Loucy (cell line): ENCODE measurements at regions not wholly inside any gene's neighbourhood (a gene's known extent, or its start where the extent isn't known, plus 50 kb on each side); places are given as distances from the start of the nearest gene placed in this dataset.

Experiments
- H2AFZ ChIP-seq: fragments of 200-600 bp; sonication (generic); 2 replicates; pipeline ENCODE4 v1.6.0; 2016; ENCODE audit warnings: antibody characterized with exemption, mild to moderate bottlenecking, low read length, moderate library complexity
- H3F3A ChIP-seq: fragments of 200-600 bp; 2 replicates; pipeline ENCODE4 v1.6.0; 2016; ENCODE audit warnings: antibody characterized with exemption, low read depth, mild to moderate bottlenecking
- H3K27me3 ChIP-seq: fragments of 200-600 bp; sonication (generic); 2 replicates; pipeline ENCODE4 v1.6.1; 2014; ENCODE audit warnings: low read length, mild to moderate bottlenecking; ENCODE audit not compliant: insufficient read depth, poor library complexity, severe bottlenecking
- H3K36me3 ChIP-seq: fragments of 200-600 bp; sonication (generic); 2 replicates; pipeline ENCODE4 v1.6.1; 2016; ENCODE audit warnings: low read length; ENCODE audit not compliant: insufficient read depth
- H3K4me1 ChIP-seq: fragments of 200-600 bp; sonication (generic); 2 replicates; pipeline ENCODE4 v1.5.1; 2014; ENCODE audit warnings: low read length, mild to moderate bottlenecking; ENCODE audit not compliant: insufficient read depth, poor library complexity, severe bottlenecking
- H3K4me2 ChIP-seq: fragments of 200-600 bp; sonication (generic); 2 replicates; pipeline ENCODE4 v1.6.0; 2014; ENCODE audit warnings: antibody characterized with exemption, low read length, low read depth, mild to moderate bottlenecking; ENCODE audit not compliant: poor library complexity, severe bottlenecking
- H3K4me3 ChIP-seq: fragments of 200-600 bp; sonication (generic); 2 replicates; pipeline ENCODE4 v1.5.1; 2014; ENCODE audit warnings: low read length, mild to moderate bottlenecking, mixed read lengths; ENCODE audit not compliant: poor library complexity, severe bottlenecking
- H3K79me2 ChIP-seq: fragments of 200-600 bp; sonication (generic); 2 replicates; pipeline ENCODE4 v1.6.1; 2014; ENCODE audit warnings: low read length; ENCODE audit not compliant: insufficient read depth
- H3K9ac ChIP-seq: fragments of 200-600 bp; sonication (generic); 2 replicates; pipeline ENCODE4 v1.6.0; 2014; ENCODE audit warnings: mild to moderate bottlenecking, low read depth, low read length, moderate library complexity; ENCODE audit not compliant: poor library complexity, severe bottlenecking
- H3K9me2 ChIP-seq: fragments of 200-600 bp; sonication (generic); replicated peaks from 2 replicates; pipeline ENCODE4 v1.6.1; 2016; ENCODE audit warnings: low read depth, low read length, mixed read lengths
- H3K9me3 ChIP-seq: fragments of 200-600 bp; sonication (generic); 2 replicates; pipeline ENCODE4 v1.6.1; 2014; ENCODE audit warnings: mild to moderate bottlenecking, antibody characterized with exemption, low read length, low read depth; ENCODE audit not compliant: insufficient read depth
- H4K20me1 ChIP-seq: fragments of 200-600 bp; sonication (generic); 2 replicates; pipeline ENCODE4 v1.6.0; 2014; ENCODE audit warnings: antibody characterized with exemption, low read length, mild to moderate bottlenecking; ENCODE audit not compliant: insufficient read depth, poor library complexity, severe bottlenecking
- EZH2phosphoT487 ChIP-seq: fragments of 200-600 bp; IDR thresholded peaks from 2 replicates; pipeline ENCODE4 v1.6.1; 2018; ENCODE audit warnings: antibody characterized with exemption, mild to moderate bottlenecking, moderate library complexity, borderline replicate concordance
- TF ChIP-seq, protein P1 (sequence below): fragments of 200-600 bp; sonication (generic); conservative IDR thresholded peaks from 2 replicates; pipeline ENCODE4 v1.5.1; 2014; ENCODE audit warnings: mild to moderate bottlenecking, antibody characterized with exemption, low read length

DNA sequence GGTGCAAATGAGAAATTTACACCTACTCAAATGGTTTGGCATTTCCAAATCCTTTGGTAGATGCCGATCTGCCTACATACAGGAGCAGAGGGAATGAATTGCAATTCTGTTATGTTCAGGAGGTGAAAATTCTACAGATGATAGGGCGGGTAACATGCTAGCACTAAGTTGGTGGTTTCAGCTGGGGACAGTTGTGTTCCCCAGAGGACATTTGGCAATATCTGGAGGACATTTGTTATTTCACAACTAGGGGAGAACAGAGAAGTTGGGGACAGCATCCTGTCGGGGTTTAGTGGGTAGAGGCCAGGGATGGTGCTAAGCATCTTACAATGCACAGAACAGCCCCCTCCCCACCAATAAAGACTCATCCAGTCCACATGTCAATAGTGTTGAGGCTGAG lies 96.5 kb upstream of the PUDP start:
- Histone ChIP-seq H3K79me2 (no peaks in the 10 kb centered on the region), H3K4me3 (no peak overlapping the region), H3K9ac (no peak overlapping the region), H3K9me2 (no peaks in the 10 kb centered on the region), H3K36me3 (no peaks in the 10 kb centered on the region), H3K9me3 (no peaks in the 10 kb centered on the region), H3K4me2 (no peak overlapping the region), H2AFZ (no peak overlapping the region), H3K27me3 (no peaks in the 10 kb centered on the region), H4K20me1 (no peaks in the 10 kb centered on the region), H3K4me1 (peaks cover 16% of the 10 kb centered on the region), H3F3A (no peaks in the 10 kb centered on the region)
- no peak for TF ChIP-seq EZH2phosphoT487
- TF ChIP-seq, protein P1, sequence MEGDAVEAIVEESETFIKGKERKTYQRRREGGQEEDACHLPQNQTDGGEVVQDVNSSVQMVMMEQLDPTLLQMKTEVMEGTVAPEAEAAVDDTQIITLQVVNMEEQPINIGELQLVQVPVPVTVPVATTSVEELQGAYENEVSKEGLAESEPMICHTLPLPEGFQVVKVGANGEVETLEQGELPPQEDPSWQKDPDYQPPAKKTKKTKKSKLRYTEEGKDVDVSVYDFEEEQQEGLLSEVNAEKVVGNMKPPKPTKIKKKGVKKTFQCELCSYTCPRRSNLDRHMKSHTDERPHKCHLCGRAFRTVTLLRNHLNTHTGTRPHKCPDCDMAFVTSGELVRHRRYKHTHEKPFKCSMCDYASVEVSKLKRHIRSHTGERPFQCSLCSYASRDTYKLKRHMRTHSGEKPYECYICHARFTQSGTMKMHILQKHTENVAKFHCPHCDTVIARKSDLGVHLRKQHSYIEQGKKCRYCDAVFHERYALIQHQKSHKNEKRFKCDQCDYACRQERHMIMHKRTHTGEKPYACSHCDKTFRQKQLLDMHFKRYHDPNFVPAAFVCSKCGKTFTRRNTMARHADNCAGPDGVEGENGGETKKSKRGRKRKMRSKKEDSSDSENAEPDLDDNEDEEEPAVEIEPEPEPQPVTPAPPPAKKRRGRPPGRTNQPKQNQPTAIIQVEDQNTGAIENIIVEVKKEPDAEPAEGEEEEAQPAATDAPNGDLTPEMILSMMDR, result no peak

DNA sequence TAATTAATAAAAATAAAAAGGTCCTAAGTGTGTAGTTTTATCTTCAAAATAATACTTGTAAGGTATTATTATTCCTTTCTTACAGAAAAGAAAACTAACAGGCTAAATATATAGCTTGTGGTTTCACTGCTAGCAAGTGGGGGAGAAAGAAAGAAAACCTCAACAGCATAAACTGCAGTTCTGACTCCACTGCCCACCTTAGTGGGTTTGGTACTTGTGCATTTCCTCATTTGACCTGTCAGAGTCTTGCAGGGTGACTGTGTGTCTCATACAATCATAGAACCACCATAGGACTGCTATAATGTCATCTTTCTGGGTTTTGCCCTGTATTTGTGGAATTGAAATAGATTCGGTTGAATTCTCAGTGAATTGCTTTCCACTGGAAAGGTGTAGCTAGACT lies 94.7 kb upstream of the PUDP start:
- Histone ChIP-seq H3K36me3 (no peaks in the 10 kb centered on the region), H3F3A (no peaks in the 10 kb centered on the region), H3K9me3 (no peaks in the 10 kb centered on the region), H3K79me2 (no peaks in the 10 kb centered on the region), H2AFZ (no peak overlapping the region), H3K4me2 (no peak overlapping the region), H3K9me2 (no peaks in the 10 kb centered on the region), H3K9ac (no peak overlapping the region), H3K4me3 (no peak overlapping the region), H3K27me3 (no peaks in the 10 kb centered on the region), H3K4me1 (peaks cover 16% of the 10 kb centered on the region), H4K20me1 (no peaks in the 10 kb centered on the region)
- TF ChIP-seq, protein P1, result no peak
- TF ChIP-seq EZH2phosphoT487, result no peak

DNA sequence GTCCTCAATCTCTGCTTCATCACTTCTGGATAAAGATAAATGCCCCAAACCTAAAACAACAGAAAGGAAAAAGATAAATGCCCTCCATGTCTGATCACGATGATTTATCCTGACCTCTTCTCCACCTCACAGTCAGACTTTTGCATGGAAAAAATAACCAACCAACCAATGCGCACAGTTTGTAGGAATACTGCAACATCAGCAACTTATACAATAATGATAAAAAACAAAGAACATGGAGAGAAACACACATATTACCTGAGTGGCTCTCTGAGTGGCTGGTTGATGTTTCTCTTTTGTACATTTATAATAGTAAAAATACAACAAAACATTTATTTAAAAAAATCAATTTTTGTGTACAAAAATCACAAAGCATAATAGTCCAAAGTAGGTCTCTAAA lies 93.0 kb upstream of the PUDP start:
- Histone ChIP-seq H3K9me3 (no peaks in the 10 kb centered on the region), H3K4me1 (peaks cover 16% of the 10 kb centered on the region), H3K79me2 (no peaks in the 10 kb centered on the region), H3F3A (no peaks in the 10 kb centered on the region), H4K20me1 (no peaks in the 10 kb centered on the region), H3K9ac (no peak overlapping the region), H3K4me3 (no peak overlapping the region), H3K27me3 (no peaks in the 10 kb centered on the region), H3K9me2 (no peaks in the 10 kb centered on the region), H3K36me3 (no peaks in the 10 kb centered on the region), H2AFZ (no peak overlapping the region), H3K4me2 (no peak overlapping the region)
- TF ChIP-seq, protein P1, result no peak
- TF ChIP-seq EZH2phosphoT487, result no peak
